Body of pancreas (tissue), 4 donors: ENCODE measurements at regions not wholly inside any gene's neighbourhood (a gene's known extent, or its start where the extent isn't known, plus 50 kb on each side); places are given as distances from the start of the nearest gene placed in this dataset.

Source experiments
- CTCF ChIP-seq, 7 experiments: fragments of 450-650 bp in 4 of 7; fragments of 200-600 bp in 3 of 7; sonication (generic) in 3 of 7; IDR thresholded peaks; one replicate each; pipeline ENCODE4 v1.5.1; 2016 to 2019; ENCODE audit warnings: antibody characterized with exemption in 7 of 7
- POLR2A ChIP-seq, 3 donors: fragments of 450-650 bp; IDR thresholded peaks; one replicate each; pipeline ENCODE4 v1.6.1; 2016; ENCODE audit warnings: antibody characterized with exemption in 3 of 3, mild to moderate bottlenecking in 2 of 3

DNA sequence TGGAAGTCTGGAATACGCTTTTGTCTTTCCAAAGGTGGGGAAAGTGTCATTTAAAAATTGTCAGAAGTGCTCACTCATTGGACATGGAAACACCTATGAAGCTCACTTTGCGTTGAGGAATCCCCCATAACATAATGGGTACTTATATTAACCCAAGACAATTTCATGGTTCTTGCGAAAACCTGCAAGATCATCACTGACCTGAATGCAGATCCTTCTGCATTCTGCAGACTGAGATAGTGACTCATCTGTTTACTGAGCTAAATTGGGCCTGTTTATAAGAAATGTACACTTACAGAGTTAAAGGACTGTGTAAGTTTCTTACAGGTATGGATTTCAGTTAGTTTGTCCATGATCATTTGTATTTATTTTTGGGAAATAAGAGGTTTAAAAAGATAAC, 153.0 kb downstream of the HMHB1 start:
- TF ChIP-seq CTCF (IDR thresholded peaks at IDR 0.05), result no peak
- no peak for TF ChIP-seq POLR2A (IDR thresholded peaks at IDR 0.05)
